ENCODE measurements at regions not wholly inside any gene's neighbourhood (a gene's known extent, or its start where the extent isn't known, plus 50 kb on each side); places are given as distances from the start of the nearest gene placed in this dataset.

- TF ChIP-seq GABPA (IDR thresholded peaks at IDR 0.05; ENCODE audit: low read depth) = no peak
- TF ChIP-seq REST (IDR thresholded peaks at IDR 0.05; ENCODE audit: insufficient replicate concordance, low read depth) = no peak
- no peak for TF ChIP-seq SPI1 (IDR thresholded peaks at IDR 0.05; ENCODE audit: borderline replicate concordance, low read depth)
- TF ChIP-seq POLR2AphosphoS5 (IDR thresholded peaks at IDR 0.05; ENCODE audit: low read depth) = no peak
- TF ChIP-seq CTCF (IDR thresholded peaks at IDR 0.05; ENCODE audit: insufficient read depth, low read length) = no peak
- Histone ChIP-seq H3K27ac (replicated peaks) (no peak overlapping the region), H3K27me3 (ENCODE audit: insufficient read depth, poor library complexity, severe bottlenecking) (no peaks in the 10 kb centered on the region), H3K4me3 (replicated peaks; ENCODE audit: insufficient read depth, low read length) (no peak overlapping the region)
- no peak for DNase-seq (ENCODE audit: low read depth in 1 of 2, low spot score in 1 of 2)
These were observed 1273.4 kb downstream of the TBC1D22A start for GRCh38 chr22:48035897-48036296.

- no peaks in the 10 kb centered on the region for H3K27me3 ChIP-seq (ENCODE audit: insufficient read depth, poor library complexity, severe bottlenecking)
- DNase-seq (ENCODE audit: low read depth in 1 of 2, low spot score in 1 of 2) = no peak
These were observed 1269.1 kb downstream of the TBC1D22A start for GRCh38 chr22:48031589-48031988.

GRCh38 chr22:48025096-48025495, 1262.6 kb downstream of the TBC1D22A start:
- no peak overlapping the region for H3K4me3 ChIP-seq (replicated peaks; ENCODE audit: insufficient read depth, low read length)
- DNase-seq (ENCODE audit: low read depth in 1 of 2, low spot score in 1 of 2) = no peak
- H3K27ac ChIP-seq (replicated peaks) = no peak overlapping the region
- H3K27me3 ChIP-seq (ENCODE audit: insufficient read depth, poor library complexity, severe bottlenecking) = no peaks in the 10 kb centered on the region
- no peak for TF ChIP-seq REST (IDR thresholded peaks at IDR 0.05; ENCODE audit: insufficient replicate concordance, low read depth)
- TF ChIP-seq GABPA (IDR thresholded peaks at IDR 0.05; ENCODE audit: low read depth) = no peak
- no peak for TF ChIP-seq POLR2AphosphoS5 (IDR thresholded peaks at IDR 0.05; ENCODE audit: low read depth)
- no peak for TF ChIP-seq SPI1 (IDR thresholded peaks at IDR 0.05; ENCODE audit: borderline replicate concordance, low read depth)
- TF ChIP-seq CTCF (IDR thresholded peaks at IDR 0.05; ENCODE audit: insufficient read depth, low read length) = no peak

More at GRCh38 chr22:48031589-48031988, 1269.1 kb downstream of the TBC1D22A start:
- Histone ChIP-seq H3K27ac (replicated peaks) (no peak overlapping the region), H3K4me3 (replicated peaks; ENCODE audit: insufficient read depth, low read length) (no peak overlapping the region)
- TF ChIP-seq CTCF (IDR thresholded peaks at IDR 0.05; ENCODE audit: insufficient read depth, low read length) = no peak
- no peak for TF ChIP-seq GABPA (IDR thresholded peaks at IDR 0.05; ENCODE audit: low read depth)
- TF ChIP-seq REST (IDR thresholded peaks at IDR 0.05; ENCODE audit: insufficient replicate concordance, low read depth) = no peak
- TF ChIP-seq SPI1 (IDR thresholded peaks at IDR 0.05; ENCODE audit: borderline replicate concordance, low read depth) = no peak
- TF ChIP-seq POLR2AphosphoS5 (IDR thresholded peaks at IDR 0.05; ENCODE audit: low read depth) = no peak

Measured in HL-60 (cell line).